Astrocyte (in vitro differentiated cells and primary cell): ENCODE measurements at regions not wholly inside any gene's neighbourhood (a gene's known extent, or its start where the extent isn't known, plus 50 kb on each side); places are given as distances from the start of the nearest gene placed in this dataset.

Experiments used
- EZH2 ChIP-seq: IDR thresholded peaks from 2 replicates; pipeline ENCODE4 v1.6.1; 2012; ENCODE audit warnings: mild to moderate bottlenecking, low read length, inconsistent platforms; ENCODE audit not compliant: insufficient read depth
- TF ChIP-seq, protein P1 (sequence below): IDR thresholded peaks from 2 replicates; pipeline ENCODE4 v1.5.1; 2011; ENCODE audit warnings: low read depth, mild to moderate bottlenecking, inconsistent platforms, low read length, moderate library complexity; ENCODE audit not compliant: insufficient read depth

DNA sequence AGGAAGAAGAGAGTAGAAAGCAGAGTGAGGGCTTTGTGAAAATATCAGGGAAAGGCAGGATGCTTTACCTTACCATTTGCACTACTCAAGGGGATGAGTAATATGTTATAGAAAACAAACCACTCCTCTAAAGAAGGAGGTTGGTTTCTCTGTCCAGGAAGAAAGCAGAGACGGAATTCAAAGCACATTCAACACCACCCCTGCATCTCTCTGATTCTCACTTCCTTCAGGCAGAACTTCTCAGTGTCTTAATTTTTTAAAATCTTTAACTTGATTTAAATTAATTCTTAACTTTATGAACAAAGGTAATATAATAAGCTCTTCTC, 82.4 kb downstream of the NR2F2 start:
- TF ChIP-seq, protein P1, sequence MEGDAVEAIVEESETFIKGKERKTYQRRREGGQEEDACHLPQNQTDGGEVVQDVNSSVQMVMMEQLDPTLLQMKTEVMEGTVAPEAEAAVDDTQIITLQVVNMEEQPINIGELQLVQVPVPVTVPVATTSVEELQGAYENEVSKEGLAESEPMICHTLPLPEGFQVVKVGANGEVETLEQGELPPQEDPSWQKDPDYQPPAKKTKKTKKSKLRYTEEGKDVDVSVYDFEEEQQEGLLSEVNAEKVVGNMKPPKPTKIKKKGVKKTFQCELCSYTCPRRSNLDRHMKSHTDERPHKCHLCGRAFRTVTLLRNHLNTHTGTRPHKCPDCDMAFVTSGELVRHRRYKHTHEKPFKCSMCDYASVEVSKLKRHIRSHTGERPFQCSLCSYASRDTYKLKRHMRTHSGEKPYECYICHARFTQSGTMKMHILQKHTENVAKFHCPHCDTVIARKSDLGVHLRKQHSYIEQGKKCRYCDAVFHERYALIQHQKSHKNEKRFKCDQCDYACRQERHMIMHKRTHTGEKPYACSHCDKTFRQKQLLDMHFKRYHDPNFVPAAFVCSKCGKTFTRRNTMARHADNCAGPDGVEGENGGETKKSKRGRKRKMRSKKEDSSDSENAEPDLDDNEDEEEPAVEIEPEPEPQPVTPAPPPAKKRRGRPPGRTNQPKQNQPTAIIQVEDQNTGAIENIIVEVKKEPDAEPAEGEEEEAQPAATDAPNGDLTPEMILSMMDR: no peak
- no peak for TF ChIP-seq EZH2
